NCI-H2081 (cell line): ENCODE measurements at regions not wholly inside any gene's neighbourhood (a gene's known extent, or its start where the extent isn't known, plus 50 kb on each side); places are given as distances from the start of the nearest gene placed in this dataset.

Source experiments
- DNase-seq, 2 experiments: peaks; one replicate each; lab custom pipeline; 2025; lab: John Stamatoyannopoulos, UW

DNA sequence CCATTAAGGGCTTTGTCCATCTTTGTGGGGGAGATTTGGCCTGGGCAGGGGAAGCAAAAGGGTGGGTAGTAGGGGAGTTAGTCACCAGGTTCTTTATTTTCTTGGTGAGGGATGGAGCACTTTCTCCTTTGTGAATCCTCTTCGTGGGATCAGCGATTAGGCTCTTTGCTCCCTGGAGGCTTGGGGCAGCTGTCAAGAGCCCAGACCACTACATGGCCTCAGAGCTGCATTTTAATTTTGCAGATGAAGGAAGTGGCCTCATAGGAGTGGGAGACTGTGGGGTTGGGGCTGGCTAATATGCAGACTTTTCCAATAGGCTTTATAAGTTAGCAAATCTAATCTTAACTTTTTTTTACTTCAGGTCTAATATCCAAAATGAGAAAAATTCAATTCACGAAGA is 168.1 kb upstream of the DEFB112 start:
- DNase-seq: no peak

DNA sequence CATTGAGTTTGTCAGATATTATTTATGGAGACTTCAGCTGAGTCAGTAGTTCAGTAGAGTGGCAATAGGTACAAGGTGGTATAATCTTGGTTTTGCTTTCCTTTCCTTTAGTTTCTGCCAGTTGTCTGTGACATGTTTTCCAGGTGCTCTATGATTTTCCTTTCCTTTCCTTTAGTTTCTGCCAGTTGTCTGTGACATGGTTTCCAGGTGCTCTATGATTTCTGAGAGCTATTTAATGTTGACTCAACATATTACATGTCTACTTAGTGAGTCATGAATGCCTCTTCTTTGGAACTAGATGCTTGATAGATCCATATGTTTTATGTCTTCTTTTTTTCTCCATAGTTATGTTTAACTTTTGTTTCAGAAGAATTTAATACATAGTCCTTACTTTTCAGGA is 186.4 kb upstream of the DEFB112 start:
- no peak for DNase-seq

DNA sequence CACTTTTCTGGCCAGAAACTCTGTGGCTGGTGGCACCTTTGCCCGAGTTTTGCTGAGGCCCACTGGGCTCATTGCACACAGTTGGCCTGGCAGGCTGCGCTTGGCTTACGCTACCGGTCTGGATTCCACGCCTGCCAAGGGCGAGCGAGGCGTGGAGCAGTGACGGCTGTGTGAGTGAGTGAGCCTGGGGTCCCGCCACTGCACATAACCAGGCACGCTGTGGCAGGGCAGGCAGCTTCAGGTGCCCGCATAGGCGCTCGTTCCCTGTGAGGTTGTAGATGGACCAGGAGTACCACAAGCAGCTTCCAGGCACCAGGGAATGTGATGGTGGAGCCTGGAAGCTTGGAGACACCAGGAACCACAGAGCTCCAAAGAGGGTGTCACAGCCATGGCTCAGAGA is 190.1 kb upstream of the DEFB112 start:
- DNase-seq: no peak

DNA sequence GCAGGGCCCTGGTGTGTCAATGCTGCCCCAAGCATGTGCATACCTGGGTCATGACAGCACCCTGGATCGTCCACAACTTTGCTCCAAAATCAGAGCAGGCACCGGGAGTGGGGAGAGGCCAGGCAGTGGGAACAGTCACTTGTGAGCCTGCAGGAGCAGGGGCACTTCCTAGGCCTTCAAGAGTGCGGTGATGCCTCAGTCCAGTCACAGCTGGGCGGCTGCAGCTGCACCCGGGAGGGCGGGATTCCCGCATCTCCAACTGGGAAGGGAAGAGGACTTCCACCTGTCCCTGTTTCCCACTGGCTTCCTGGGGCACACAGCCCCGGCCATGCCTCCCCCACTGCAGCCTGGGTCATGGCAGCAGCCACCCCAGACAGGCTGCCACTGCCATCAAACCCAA is 191.3 kb upstream of the DEFB112 start:
- no peak for DNase-seq

DNA sequence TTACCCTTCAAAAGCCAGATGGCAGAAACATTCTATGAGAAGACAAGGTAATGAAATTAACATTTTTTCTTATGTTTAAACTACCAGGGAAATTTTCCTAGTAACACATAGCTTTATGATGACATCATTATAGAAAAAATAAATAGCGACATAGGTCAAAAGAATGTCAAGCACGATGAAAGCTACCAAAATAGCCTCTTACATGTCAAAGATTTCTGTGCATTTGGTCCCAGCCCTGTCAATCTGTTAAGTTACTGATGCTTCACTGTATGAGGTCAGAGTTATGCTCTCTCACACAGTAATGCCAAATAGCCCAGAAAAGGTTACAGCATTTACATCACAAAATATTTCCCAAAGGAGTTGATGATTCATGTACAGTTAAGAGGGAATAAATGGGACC is 199.8 kb upstream of the DEFB112 start:
- no peak for DNase-seq

DNA sequence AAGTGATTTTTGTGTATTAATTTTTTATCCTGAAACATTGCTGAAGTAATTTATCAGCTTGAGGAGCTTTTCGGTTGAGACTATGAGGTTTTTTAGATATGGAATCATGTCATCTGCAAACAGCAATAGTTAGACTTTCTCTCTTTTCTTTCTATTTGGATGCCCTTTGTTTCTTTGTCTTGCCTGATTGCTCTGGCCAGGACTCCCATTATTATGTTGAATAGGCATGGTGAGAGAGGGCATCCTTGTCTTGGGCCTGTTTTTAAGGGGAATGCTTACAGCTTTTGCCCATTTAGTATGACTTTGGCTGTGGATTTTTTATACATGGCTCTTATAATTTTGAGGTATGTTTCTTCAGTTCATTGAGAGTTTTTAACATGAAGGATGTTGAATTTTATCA is 207.6 kb upstream of the DEFB112 start:
- DNase-seq: no peak

DNA sequence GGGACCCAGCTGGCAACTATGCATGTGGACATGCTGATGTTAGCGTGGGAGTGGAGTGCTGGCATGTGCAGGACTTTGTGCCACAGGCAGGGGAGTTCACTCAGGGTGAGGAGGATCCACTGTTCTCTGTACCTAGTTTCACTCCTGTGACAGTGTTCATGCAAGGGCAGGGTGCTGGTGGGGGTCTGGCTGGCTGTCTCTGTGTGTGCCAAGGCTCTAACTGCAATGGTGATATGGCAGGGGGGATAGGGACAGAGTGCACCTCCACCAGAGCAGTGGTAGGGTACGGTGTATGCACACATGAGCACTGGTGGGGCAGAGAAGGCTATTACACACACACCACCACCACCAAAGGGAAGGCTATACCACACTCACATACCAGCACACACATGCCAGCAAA is 210.2 kb upstream of the DEFB112 start:
- DNase-seq: no peak

DNA sequence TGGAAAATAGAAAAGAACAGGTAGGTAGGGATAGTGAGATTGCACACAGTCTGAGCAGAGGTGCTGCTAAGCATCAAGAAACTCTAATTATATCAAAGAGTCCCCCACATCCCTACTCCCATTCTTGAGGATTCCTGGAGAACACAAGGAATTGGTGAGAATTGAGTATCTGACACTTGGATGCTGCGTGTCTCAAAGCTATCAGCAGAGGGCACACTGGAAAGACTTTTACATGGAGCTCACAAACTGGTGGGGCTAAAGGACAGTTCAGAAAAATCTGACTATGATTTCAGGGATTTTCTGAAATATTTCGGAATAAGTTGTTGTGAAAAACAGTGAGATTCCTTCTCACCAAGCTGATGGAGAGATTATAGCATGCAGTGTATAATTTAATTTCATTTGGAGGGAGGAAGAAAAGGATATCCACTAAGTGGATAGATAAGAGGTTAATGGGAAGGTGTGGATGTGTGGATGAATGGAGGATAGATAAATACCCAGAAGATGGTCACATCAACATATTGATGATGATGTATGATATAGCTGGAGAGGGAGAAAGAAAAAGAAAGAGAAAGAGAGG is 215.4 kb upstream of the DEFB112 start:
- no peak for DNase-seq

DNA sequence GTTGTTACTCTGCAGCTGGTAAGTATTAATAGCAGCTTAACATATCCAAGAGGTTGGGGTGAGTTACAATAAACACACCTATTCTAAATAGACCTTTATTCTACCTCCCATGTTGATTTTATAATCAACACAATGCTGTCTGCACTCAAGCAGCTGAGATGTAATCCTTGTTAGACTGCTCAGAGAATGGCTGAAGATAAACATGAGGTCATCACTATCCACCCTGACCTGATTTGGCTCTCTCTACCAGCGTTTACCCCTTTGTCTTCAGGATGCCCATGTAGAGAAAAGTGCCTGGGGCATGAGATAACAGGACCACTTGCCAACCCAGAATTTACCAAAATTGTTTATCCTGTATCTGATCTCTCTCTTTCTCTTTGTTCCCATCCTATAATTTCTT is 220.7 kb upstream of the DEFB112 start:
- no peak for DNase-seq

DNA sequence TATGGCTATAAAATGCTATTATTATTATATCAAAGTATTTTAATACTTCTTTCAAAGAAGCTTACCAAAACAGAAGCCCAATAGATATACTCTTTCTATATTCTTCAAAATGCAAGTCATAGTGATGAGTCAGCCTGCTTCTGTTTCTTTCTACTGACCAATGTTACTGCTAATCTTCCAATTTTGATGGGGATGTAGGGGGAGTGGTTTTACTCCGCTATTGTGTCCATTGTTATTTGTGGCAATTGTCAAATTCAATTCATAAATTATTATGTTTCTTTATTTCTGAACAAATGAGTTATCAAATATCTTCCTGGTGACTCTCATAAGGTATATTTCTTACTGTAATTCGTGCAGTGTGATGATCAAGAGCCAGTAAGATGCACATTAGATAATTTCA is 221.5 kb upstream of the DEFB112 start:
- no peak for DNase-seq

DNA sequence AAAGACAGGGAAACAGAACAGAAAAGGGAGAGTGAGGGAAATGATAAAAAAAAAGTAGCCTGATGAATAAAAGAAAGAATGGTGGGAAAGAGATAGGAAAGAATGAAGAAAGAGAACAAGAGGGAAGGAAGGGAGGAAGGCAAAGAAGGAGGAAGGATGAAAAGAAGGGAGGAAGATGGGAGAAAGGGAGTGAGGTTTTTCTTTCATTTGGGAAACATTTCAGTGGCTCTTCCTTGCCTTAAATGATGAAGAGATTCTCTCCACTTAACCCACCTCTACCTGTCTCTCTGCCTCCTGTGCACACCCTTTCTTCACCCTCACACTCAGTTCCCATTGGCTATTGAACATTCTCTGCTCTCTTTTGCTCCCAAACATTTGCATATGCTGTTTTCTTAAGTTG is 222.1 kb upstream of the DEFB112 start:
- DNase-seq: no peak

DNA sequence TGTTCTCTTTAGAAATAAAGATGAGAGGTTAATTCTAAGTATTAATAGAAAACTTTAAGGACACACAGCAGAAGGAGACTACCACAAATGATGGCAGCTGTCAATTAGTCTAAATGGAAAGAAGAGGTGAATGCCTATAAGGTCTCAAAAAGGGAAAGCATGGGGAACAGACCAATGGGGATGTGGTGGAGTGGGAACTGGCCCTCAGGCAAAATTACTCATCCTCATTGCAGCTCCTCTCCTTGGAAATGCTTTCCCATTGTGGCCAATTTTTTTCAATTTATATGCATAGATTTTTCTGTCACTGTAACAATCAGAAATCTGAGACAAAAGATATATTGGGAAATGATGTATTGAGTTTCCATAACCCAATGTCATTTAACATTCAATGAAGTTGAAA is 222.9 kb upstream of the DEFB112 start:
- no peak for DNase-seq

DNA sequence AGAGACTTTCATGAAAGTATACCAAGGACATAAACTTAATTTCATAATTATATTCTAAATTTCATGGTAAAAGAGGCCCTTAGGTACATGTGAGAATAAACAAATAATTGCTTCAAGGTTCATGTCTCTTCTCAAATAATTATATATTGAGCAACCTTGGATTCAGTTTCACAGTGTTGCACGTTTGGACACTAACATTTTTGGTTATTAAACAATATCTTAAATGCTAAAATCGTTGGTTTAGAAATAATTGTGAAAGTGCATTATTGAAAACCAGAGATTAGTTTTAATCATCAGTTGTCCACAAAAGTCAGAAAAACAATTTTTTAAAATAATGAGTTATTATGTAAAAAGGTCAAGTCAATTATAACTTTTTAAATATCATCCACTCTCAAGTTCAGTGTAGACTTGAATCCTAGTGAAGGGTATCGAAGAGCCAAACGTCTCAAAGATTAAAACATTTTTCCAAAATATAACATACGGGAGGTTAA is 227.1 kb upstream of the DEFB112 start:
- no peak for DNase-seq

DNA sequence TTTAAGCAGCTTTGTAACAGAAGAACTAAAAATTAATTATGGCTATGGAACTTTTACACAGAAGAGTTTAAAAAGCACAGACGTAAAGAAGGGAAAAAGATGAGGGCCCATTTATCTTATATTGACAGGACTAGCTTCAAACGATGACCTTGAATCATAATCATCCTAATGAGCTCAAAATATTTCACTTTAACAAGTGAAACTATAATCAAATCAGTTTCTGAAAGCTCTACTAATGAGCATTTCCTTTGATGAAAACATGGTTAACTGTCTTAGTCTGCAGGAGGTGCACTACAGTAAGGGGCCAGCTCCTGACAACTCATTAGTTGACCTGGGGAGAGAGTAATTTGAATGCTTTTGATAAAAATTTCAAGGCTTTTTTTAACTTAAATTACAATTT is 228.0 kb upstream of the DEFB112 start:
- DNase-seq: no peak

DNA sequence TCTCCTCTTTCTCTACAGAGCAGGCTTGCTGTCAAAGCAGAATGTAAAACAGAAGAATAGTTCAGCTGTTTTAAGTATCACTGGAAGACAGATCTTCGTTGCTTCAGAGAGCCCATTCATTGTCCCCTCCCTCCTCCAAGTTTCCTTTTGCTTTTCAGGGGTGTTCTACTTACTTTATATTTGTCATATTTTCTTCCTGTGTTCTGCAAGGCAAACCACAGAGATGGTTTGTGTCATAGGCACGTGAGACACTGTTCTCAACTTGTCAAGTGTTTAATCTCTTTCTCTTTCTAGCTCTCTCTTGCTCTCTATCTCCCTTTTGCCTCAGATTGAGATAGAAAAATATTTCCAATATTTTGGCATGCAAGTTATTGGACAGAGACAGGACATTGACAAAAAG is 228.9 kb upstream of the DEFB112 start:
- no peak for DNase-seq

DNA sequence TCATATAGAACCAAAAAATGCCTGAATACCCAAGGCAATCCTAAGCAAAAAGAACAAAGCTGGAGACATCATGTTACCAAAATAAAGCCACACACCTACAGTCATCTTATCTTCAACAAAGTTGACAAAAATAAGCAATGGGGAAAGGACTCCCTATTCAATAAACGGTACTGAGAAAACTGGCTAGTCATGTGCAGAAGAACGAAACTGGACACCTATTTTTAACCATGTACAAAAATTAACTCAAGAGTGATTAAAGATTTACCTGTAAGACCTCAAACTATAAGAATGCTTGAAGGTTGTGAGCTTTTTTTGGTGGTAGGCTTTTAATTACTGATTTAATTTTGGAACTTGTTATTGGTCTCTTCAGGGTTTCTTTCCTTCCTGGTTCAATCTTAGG is 236.0 kb upstream of the DEFB112 start:
- DNase-seq: no peak

DNA sequence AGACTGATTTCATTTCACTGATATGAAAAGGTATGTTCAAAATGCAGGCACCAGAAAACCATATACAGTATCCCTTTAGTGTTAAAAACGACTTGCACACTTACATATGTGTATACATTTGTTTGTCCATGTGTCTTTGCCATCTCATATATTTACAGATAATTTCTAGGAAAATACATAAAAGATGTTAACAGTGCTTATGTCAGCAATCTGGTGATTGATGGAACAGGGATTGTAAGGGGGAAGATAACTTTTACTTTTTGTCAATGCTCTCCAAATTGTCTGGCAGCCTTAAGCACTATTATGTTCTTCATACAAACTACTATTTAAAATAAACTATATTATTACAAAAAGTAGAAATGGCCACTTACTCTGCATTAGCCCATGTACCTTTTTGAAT is 238.5 kb upstream of the DEFB112 start:
- DNase-seq: no peak

DNA sequence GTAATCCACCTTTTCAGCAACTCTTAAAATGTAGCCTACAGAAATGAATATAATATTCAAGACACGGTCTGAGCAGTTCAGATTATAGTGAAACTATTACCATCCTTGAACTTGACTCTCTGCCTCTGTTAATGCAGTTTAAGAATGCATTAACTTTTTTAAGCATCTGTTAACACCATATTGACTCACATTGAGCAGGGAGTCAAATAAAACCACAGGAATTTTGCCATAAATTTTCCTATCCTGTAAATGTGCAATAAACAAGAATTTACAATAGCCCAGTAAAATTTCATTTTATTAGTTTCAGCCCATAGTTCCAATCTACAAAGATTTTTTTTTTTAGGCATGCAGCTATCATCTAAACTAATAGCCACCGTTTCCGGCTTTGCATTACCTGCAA is 239.2 kb upstream of the DEFB112 start:
- DNase-seq: no peak

DNA sequence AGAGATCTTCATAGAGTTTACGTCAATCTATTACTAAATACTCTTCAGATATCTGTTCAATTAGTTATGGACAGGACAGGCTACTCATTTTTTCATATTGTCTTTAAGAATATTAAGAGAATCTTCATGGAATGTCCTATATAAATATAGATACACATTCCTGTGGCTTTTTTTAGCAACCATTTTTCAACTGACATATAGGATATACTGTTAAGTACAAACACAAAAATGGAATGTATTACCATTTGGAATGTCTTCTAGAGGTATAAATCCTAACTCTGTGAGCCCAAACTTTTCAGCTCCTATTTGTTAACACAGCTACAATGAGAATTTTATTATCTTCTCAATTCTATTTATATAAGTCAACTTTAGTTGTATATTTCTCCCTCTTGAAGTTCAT is 239.6 kb upstream of the DEFB112 start:
- DNase-seq: no peak

DNA sequence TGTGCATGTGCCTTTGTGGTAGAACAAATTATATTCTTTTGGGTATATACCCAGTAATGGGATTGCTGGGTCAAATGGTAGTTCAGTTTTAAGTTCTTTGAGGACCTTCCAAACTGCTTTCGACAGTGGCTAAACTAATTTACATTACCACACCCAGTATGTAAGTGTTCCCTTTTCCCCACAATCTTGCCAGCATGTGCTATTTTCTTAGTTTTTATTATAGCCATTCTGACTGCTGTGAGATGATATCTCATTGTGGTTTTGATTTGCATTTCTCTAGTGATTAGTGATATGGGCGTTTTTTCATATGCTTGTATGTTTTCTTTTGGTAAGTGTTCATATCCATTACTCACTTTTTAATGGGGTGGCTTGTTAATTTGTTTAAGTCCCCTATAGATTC is 251.6 kb upstream of the DEFB112 start:
- DNase-seq: no peak

DNA sequence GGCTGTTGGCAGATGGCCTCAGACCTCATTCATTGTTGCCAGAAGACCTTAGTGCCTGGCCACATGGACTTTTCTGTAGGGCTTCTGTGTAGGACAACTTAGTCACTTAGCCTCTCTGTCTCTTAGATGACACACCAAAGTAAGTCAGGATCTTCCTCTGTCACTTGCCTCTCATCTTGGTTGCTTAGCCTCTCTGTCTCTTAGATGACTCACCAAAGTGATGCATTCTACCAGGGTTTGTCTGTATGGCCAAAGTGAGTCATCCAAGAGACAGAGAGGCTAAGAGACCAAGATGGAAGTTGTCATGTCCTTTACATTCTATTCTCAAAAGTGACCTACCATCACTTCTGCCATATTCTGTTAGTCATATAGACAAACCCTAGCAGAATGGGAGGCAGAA is 255.9 kb upstream of the DEFB112 start:
- no peak for DNase-seq

DNA sequence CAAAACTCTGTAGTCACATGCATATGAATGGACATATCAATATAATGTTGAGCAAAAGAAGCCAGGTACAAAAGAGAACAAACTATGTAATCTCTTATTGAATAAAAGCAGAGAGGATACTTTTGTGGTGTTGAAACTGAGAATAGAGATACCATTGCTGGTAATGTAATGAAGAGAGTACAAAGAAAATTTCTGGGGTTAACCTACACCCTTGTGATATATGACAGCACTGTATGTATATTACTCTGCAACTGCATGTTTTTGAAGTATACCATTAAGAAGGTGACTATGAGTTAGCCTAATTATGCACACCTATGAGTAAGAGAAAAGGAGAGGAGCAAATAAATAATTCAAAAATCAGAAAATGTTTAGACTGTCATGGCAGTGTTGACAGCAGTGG is 268.8 kb upstream of the DEFB112 start:
- no peak for DNase-seq

DNA sequence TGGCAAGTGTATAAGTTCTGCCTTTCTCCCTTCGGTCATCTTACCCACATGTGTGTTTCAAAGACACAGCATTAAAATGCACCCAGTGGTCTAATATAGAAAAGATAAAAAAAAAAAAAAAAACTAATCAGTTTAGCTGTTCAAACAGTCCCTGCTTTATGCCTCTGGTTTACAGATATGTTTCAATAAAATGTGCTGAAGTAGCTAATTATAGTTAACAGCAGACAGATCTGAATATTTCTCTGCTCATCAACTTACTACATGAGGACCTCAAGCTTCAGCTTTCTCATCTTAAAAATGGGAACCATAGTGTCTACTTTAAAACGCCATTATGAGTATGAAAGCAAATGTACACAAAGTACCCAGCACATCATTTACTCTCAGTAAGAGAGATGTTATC is 280.6 kb upstream of the DEFB112 start:
- no peak for DNase-seq

DNA sequence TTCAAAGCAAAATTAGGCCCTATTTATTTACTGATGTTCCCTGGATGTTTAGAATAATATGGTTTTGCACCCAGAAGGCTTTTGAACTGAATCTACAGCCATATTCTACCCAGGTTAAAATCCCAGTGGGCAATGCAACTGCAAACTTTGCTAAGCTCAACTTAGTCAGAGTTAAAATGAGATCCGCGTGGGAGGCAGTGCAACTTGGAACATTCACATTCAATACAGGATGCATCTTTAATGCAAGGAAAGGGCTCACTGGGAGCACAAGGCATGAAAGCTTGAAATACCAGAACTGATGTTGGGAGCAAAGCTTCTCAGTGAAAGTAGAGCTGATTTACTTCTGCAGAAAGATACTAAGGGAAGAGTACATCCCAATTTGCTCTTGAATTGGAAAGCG is 281.2 kb upstream of the DEFB112 start:
- no peak for DNase-seq

DNA sequence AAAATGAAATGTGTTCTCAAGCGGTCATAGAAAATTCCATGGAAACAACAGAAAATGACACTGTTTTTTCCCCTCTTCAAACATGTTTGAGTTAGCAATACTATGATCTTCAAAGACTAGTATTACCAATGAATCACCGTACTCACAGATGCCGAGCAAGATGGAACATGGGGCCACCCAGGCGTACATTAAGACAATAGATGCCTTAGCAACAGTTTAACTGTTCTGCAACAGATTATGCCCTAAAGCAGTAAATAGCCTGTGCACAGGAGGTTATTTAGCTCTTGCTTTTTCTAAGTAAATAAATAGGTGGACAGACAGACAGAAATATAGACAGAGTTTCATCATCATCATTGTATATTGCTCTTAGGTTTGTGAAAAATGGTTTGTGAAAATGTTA is 284.0 kb upstream of the DEFB112 start:
- no peak for DNase-seq
